Smooth muscle cell (in vitro differentiated cells): ENCODE measurements at regions not wholly inside any gene's neighbourhood (a gene's known extent, or its start where the extent isn't known, plus 50 kb on each side); places are given as distances from the start of the nearest gene placed in this dataset.
"Not testable (repeated sequence)": the region's sequence is repeated elsewhere in the genome, so short reads cannot be mapped to it uniquely, and the experiment has no call there.

Experiments
- DNase-seq: peaks from one replicate; lab custom pipeline; 2025; ENCODE audit not compliant: unreplicated experiment; lab: John Stamatoyannopoulos, UW
- H2AFZ ChIP-seq: fragments of 200-600 bp; sonication (generic); 2 replicates; pipeline ENCODE4 v1.6.0; 2016; ENCODE audit warnings: antibody characterized with exemption, low read depth, mild to moderate bottlenecking
- H3F3A ChIP-seq: fragments of 200-600 bp; sonication (generic); 2 replicates; pipeline ENCODE4 v1.6.0; 2017; ENCODE audit warnings: antibody characterized with exemption, low read depth
- H3K27ac ChIP-seq: fragments of 200-600 bp; sonication (generic); 2 replicates; pipeline ENCODE4 v1.5.1; 2016; ENCODE audit warnings: low read depth, mild to moderate bottlenecking
- H3K27me3 ChIP-seq: fragments of 200-600 bp; sonication (generic); 2 replicates; pipeline ENCODE4 v1.6.1; 2016; ENCODE audit warnings: low read depth, mild to moderate bottlenecking
- H3K36me3 ChIP-seq: fragments of 200-600 bp; sonication (generic); 2 replicates; pipeline ENCODE4 v1.5.1; 2016; ENCODE audit warnings: low read depth
- H3K4me1 ChIP-seq: fragments of 200-600 bp; sonication (generic); 2 replicates; pipeline ENCODE4 v1.5.1; 2016; ENCODE audit warnings: low read depth
- H3K4me2 ChIP-seq: fragments of 200-600 bp; sonication (generic); 2 replicates; pipeline ENCODE4 v1.6.0; 2016; ENCODE audit warnings: mild to moderate bottlenecking
- H3K4me3 ChIP-seq: fragments of 200-600 bp; sonication (generic); 2 replicates; pipeline ENCODE4 v1.5.1; 2016; ENCODE audit warnings: mild to moderate bottlenecking
- H3K79me2 ChIP-seq: fragments of 200-600 bp; sonication (generic); 2 replicates; pipeline ENCODE4 v1.6.0; 2016; ENCODE audit warnings: low read depth, mild to moderate bottlenecking
- H3K9ac ChIP-seq: fragments of 200-600 bp; sonication (generic); 2 replicates; pipeline ENCODE4 v1.6.0; 2016; ENCODE audit warnings: low read depth
- H3K9me3 ChIP-seq: fragments of 200-600 bp; sonication (generic); replicated peaks from 2 replicates; pipeline ENCODE4 v1.5.1; 2016; ENCODE audit warnings: low read depth
- H4K20me1 ChIP-seq: fragments of 200-600 bp; sonication (generic); 2 replicates; pipeline ENCODE4 v1.6.0; 2016; ENCODE audit warnings: low read depth
- CTCF ChIP-seq: fragments of 200-600 bp; sonication (generic); IDR thresholded peaks from 2 replicates; pipeline ENCODE4 v1.5.1; 2017; ENCODE audit warnings: borderline replicate concordance, mild to moderate bottlenecking, antibody characterized with exemption; ENCODE audit not compliant: insufficient read depth, poor library complexity, severe bottlenecking
- WGBS: methylation state at CpG from one replicate; pipeline ENCODE4 v1.1.7; 2016; ENCODE audit warnings: low lambda C conversion rate; 5-methylcytosine and 5-hydroxymethylcytosine counted together

- H3K9ac ChIP-seq: no peak overlapping the region
- H3K27me3 ChIP-seq: no peaks in the 10 kb centered on the region
- no peaks in the 10 kb centered on the region for H3K4me1 ChIP-seq
- H3K9me3 ChIP-seq: peaks cover 15% of the 10 kb centered on the region
- no peak overlapping the region for H3K4me2 ChIP-seq
- H4K20me1 ChIP-seq: no peaks in the 10 kb centered on the region
- H2AFZ ChIP-seq: no peak overlapping the region
- 89% methylated on average over 6 of the region's 6 CpGs for WGBS
- H3K36me3 ChIP-seq: no peaks in the 10 kb centered on the region
- H3K79me2 ChIP-seq: no peaks in the 10 kb centered on the region
- H3K4me3 ChIP-seq: no peak overlapping the region
- no peak overlapping the region for H3K27ac ChIP-seq
- no peak for TF ChIP-seq CTCF
- no peak for DNase-seq
- H3F3A ChIP-seq: no peaks in the 10 kb centered on the region
Measured at GRCh38 chr22:44561139-44561840, 63.3 kb upstream of the RTL6 start.

GRCh38 chr22:44558671-44559070 is 60.6 kb upstream of the RTL6 start:
- not testable (repeated sequence) for H3K4me3 ChIP-seq, DNase-seq, H3K4me1 ChIP-seq, H3K36me3 ChIP-seq, H3F3A ChIP-seq, H2AFZ ChIP-seq, H3K79me2 ChIP-seq, H4K20me1 ChIP-seq, H3K27me3 ChIP-seq, H3K9me3 ChIP-seq, H3K27ac ChIP-seq, H3K4me2 ChIP-seq, H3K9ac ChIP-seq
- 72% methylated on average over 7 of the region's 7 CpGs for WGBS

GRCh38 chr22:44557872-44558271 is 59.8 kb upstream of the RTL6 start:
- not testable (repeated sequence) for H3K27ac ChIP-seq, H3K4me3 ChIP-seq, H3K36me3 ChIP-seq, H3K79me2 ChIP-seq, H3K27me3 ChIP-seq, H2AFZ ChIP-seq, H3K9me3 ChIP-seq, H3K9ac ChIP-seq, H3K4me2 ChIP-seq, DNase-seq, H4K20me1 ChIP-seq, H3F3A ChIP-seq, H3K4me1 ChIP-seq
- 94% methylated on average over 4 of the region's 4 CpGs for WGBS

- Histone ChIP-seq H3K4me1 (no peaks in the 10 kb centered on the region), H3K79me2 (no peaks in the 10 kb centered on the region), H3K9me3 (no peaks in the 10 kb centered on the region), H3K4me3 (no peak overlapping the region), H3K9ac (no peak overlapping the region), H3K27ac (no peak overlapping the region), H3F3A (no peaks in the 10 kb centered on the region), H2AFZ (no peak overlapping the region), H3K36me3 (no peaks in the 10 kb centered on the region), H3K4me2 (no peak overlapping the region), H4K20me1 (no peaks in the 10 kb centered on the region), H3K27me3 (no peaks in the 10 kb centered on the region)
- TF ChIP-seq CTCF: no peak
- DNase-seq: no peak
- WGBS: 95% methylated on average over 8 of the region's 8 CpGs
Measured at GRCh38 chr22:44557064-44557748, 59.2 kb upstream of the RTL6 start.
